NCI-H1694 (cell line): ENCODE measurements at regions not wholly inside any gene's neighbourhood (a gene's known extent, or its start where the extent isn't known, plus 50 kb on each side); places are given as distances from the start of the nearest gene placed in this dataset.
"Not testable (repeated sequence)": the region's sequence is repeated elsewhere in the genome, so short reads cannot be mapped to it uniquely, and the experiment has no call there.

Source experiments
- DNase-seq: peaks from one replicate; lab custom pipeline; 2025; lab: John Stamatoyannopoulos, UW

GRCh38 chr4:130772966-130773365, 1677.0 kb downstream of the C4orf33 start:
- not testable (repeated sequence) for DNase-seq

DNA sequence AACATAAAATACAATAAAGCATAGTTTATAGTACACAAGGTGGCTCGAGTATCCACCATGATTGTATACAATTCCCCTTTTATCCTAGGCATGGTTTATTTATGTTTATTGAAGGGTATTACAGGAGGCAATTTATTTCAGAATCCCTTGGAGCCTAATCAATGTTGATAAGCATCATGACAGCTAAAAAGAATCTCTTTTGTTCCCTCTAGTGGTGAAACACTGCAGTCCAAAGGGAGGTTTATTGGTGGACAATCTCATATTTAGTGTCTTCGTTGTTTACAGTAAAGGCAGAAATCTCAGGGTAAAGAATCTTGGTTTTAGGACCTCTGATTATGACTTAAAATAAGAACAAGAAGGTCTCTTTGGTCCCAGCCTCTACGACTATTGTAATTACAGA, 1712.5 kb downstream of the C4orf33 start:
- DNase-seq: no peak

GRCh38 chr4:130812117-130812765, 1716.3 kb downstream of the C4orf33 start:
- no peak for DNase-seq

DNA sequence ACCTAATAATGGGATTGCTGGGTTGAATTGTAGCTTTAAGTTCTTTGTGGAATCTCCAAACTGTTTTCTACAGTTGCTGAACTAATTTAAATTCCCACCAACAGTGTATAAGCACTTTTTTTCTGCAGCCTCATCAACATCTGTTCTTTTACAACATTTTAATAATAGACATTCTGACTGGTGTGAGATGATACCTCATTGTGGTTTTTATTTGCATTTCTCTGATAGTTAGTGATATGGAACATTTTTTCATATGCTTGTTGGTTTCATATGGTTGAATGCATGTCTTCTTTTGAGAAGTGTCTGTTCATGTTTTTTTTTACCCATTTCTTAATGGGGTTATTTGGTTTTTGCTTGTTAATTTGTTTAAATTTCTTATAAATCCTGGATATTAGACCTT, 1718.9 kb downstream of the C4orf33 start:
- no peak for DNase-seq

DNA sequence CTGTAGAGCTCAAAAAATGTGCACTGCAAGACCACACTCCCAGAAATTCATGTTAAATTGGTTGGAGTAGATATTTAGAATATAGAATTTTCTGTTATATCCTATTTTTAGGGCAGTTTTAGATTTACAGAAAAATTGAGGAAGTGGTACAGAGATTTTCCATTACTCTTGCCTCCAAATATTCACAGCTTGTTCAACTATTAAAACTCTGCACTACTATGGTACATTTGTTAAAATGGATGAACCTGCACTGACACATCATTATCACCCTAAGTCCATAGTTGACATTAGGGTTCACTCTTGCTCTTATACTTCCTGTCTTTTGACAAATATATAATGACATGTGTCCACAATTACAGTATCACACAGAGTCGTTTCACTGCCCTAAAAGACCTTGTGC, 1724.5 kb downstream of the C4orf33 start:
- no peak for DNase-seq

DNA sequence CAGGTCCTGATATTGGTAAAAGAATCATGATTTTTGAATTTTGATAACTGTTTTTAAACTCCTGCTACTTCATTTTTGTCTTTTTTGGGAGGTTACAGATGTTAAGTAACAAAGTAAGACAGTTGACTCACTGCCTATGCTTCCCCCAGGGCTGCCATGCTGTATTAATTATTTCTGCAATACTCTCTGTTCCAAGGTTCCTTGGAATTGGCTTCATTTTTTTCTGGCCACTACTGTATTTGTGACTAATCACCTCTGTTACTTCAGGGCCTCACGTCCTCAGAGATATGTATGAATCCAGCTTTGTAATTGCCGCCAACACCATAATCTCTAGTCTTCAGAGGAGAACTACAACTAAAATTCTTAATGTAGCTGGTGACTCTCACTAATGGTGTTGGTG, 1729.3 kb downstream of the C4orf33 start:
- DNase-seq: no peak

GRCh38 chr4:130850019-130850524, 1754.1 kb downstream of the C4orf33 start:
- no peak for DNase-seq

DNA sequence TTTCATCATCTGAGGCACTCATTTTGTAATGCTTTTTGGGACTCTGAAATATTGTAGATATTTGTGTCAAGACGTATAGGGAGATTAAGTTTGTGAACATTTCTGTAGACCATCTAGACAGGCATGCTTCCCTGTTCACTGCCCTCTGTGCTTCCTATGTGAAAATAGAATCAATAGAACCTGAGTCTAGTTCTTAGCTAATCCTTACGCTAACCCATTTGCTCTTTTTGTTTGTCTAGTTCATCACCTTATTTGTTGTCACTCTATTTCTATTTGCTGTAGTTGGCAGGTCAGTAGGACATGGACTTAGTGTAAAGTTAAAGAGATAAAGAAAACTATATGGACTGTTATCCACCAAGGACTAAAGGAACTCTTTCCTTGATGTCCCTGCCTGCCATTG, 1755.2 kb downstream of the C4orf33 start:
- no peak for DNase-seq

DNA sequence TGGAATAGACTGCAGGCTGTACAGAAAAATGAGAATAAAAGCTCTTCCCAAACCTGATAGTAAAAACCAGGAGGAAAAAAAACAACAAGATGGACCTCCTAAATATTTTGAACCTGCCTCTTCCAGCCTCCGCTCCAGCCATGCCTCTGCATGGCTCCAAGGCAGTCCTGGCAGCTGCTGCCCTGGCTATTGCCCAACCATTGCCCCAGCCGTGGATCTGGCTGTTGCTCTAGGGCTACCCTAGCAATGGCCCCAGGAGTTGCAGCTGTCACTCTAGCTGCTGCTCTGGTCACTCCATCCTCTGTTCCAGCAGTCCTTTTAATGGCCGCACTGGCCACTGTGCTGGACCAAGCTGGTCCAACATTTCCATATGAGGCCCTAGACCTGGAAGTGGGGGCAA, 1756.0 kb downstream of the C4orf33 start:
- DNase-seq: no peak

- no peak for DNase-seq
Measured at GRCh38 chr4:130855533-130855932, 1759.6 kb downstream of the C4orf33 start.

DNA sequence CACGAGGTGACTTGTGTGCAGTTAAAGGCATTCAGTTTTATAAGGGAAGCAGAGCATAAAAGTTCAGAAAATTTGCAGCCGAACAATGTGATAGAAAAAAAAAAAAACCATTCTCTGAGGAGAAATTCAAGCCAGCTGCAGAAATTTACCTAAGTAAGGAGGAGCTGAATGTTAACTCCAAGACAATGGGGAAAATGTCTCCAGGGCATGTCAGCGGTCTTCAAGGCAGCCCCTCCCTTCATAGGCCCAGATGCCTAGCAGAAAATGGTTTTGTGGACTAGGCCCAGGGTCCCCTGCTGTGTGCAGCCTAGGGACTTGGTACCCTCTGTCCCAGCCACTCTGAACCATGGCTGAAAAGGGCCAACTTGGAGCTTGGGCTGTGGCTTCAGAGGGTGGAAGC, 1764.0 kb downstream of the C4orf33 start:
- DNase-seq: no peak

- no peak for DNase-seq
Measured at GRCh38 chr4:130896920-130897319, 1801.0 kb downstream of the C4orf33 start.

- DNase-seq: no peak
Measured at GRCh38 chr4:130901321-130901720, 1805.4 kb downstream of the C4orf33 start.

- no peak for DNase-seq
Measured at GRCh38 chr4:130922955-130923354, 1827.0 kb downstream of the C4orf33 start.

GRCh38 chr4:130955520-130955919, 1859.6 kb downstream of the C4orf33 start:
- no peak for DNase-seq

DNA sequence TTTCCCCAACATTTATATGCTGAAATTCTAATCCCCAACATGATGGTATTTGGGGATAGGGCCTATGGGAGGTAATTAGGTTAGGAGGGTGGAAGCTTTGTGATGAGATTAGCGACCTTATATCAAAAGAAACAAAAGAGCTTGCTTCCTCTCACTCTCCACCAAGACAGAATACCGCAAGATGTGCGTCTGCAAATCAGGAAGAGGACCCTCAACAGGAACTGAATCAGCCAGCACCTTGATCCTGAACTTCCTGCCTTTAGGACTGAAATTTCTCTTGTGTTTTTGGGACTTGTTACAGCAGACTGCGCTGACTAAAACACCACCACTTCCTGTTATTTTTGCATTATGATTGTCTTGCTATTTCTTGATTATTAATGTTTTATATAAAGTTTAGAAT, 1889.4 kb downstream of the C4orf33 start:
- DNase-seq: no peak

DNA sequence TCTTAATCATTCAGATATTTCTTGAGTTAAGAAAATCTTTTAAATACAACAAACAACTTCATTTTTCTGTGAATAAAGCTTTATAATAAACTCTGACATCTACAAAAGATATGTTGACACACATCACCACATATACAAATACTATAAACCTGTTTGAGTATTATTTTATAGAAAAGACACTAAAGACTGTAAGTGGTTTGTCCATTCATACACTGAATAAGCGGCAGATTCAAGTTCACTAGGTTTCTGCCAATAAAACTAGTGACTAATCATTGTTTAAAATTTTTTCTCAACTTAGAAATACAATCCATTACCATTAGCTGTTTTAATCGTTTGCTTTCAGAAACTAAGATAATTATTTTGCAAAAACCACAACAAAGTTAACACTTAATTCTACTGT, 1900.0 kb downstream of the C4orf33 start:
- no peak for DNase-seq

DNA sequence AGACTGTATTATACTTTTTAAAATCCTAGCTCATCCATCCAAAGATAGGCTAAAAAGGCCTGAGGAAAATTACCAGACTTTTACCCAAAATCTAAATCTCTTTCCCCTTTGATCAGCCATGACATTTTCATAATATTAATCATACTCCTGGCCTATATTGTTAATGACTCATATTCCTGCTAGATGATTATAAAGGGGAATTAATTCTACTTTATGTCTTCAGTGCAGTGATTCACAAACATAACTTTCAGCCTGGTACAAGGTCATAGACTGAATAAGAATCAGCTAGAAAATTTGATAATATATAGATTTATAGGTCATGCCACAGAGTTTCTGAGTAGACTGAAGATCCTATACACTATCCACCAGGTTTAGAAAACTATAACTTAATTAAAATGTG, 1905.4 kb downstream of the C4orf33 start:
- DNase-seq: no peak

- DNase-seq: no peak
Measured at GRCh38 chr4:131002132-131002531, 1906.2 kb downstream of the C4orf33 start.

GRCh38 chr4:131006388-131006787, 1910.4 kb downstream of the C4orf33 start:
- no peak for DNase-seq

DNA sequence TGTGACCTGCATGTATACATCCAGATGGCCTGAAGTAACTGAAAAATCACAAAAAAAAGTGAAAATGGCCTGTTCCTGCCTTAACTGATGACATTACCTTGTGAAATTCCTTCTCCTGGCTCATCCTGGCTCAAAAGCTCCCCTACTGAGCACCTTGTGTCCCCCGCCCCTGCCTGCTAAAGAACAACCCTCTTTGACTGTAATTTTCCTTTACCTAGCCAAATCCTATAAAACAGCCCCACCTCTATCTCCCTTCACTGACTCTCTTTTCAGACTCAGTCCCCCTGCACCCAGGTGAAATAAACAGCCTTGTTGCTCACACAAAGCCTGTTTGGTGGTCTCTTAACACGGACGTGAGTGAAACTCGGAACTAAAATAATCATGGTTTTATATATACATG, 1916.0 kb downstream of the C4orf33 start:
- DNase-seq: not testable (repeated sequence)

DNA sequence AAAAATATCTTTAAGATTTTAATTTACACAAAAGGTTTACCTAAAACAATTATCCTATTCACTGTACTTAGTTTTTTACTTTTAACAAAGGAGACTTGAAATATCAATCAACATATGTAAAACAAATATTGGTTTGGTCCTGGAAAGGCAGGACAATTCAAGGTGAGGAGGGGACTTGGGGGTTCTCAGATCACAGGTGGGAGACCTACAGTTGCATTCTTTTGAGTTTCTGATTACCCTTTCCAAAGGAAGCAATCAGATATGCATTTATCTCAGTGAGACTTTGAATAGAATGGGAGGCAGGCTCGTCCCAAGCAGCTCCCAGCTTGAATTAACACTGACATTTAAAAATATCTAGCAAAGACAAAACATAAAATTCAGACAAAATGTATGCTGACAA, 1917.3 kb downstream of the C4orf33 start:
- DNase-seq: no peak

GRCh38 chr4:131026771-131027170, 1930.8 kb downstream of the C4orf33 start:
- DNase-seq: no peak

DNA sequence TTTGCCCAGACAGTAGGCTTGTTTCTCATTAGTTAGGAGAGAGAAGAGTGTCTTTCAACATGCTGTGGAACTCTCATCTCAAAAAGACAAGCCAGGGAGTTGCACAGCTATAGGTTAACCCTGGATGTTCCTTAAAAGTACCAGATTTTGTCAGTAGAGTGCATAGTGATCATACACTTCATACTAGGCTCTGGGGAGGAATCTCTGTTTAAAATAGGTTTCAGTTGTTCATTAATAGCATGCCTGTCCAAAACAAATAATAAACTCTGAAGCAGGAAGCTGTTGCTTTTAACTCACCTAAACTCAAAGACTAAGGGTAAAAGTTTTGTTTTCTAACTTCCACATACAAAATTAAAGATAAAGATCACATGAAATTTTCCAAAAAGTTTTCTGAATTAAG, 1948.4 kb downstream of the C4orf33 start:
- DNase-seq: no peak
